ENCODE measurements at regions not wholly inside any gene's neighbourhood (a gene's known extent, or its start where the extent isn't known, plus 50 kb on each side); places are given as distances from the start of the nearest gene placed in this dataset.

DNA sequence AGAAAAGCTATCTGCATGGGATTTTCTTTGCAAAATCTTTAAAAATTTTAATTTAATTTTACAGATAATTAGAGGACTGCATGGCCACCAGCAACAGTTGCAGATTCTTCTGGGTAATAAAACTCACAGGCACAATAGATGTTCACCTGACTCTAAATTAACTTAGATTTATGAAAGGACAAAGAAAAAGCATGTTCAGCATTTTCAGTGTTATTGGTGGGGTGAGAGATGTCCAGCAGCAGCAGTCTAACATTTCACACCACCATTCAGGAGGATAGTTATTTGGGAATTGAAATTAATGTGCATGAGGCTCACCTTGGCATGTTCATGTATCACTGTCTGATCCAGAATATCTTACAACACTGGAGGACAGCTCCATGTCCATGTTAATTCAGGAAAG lies 74.0 kb downstream of the SCGB2B2 start (continued):
- TF ChIP-seq, protein P1, sequence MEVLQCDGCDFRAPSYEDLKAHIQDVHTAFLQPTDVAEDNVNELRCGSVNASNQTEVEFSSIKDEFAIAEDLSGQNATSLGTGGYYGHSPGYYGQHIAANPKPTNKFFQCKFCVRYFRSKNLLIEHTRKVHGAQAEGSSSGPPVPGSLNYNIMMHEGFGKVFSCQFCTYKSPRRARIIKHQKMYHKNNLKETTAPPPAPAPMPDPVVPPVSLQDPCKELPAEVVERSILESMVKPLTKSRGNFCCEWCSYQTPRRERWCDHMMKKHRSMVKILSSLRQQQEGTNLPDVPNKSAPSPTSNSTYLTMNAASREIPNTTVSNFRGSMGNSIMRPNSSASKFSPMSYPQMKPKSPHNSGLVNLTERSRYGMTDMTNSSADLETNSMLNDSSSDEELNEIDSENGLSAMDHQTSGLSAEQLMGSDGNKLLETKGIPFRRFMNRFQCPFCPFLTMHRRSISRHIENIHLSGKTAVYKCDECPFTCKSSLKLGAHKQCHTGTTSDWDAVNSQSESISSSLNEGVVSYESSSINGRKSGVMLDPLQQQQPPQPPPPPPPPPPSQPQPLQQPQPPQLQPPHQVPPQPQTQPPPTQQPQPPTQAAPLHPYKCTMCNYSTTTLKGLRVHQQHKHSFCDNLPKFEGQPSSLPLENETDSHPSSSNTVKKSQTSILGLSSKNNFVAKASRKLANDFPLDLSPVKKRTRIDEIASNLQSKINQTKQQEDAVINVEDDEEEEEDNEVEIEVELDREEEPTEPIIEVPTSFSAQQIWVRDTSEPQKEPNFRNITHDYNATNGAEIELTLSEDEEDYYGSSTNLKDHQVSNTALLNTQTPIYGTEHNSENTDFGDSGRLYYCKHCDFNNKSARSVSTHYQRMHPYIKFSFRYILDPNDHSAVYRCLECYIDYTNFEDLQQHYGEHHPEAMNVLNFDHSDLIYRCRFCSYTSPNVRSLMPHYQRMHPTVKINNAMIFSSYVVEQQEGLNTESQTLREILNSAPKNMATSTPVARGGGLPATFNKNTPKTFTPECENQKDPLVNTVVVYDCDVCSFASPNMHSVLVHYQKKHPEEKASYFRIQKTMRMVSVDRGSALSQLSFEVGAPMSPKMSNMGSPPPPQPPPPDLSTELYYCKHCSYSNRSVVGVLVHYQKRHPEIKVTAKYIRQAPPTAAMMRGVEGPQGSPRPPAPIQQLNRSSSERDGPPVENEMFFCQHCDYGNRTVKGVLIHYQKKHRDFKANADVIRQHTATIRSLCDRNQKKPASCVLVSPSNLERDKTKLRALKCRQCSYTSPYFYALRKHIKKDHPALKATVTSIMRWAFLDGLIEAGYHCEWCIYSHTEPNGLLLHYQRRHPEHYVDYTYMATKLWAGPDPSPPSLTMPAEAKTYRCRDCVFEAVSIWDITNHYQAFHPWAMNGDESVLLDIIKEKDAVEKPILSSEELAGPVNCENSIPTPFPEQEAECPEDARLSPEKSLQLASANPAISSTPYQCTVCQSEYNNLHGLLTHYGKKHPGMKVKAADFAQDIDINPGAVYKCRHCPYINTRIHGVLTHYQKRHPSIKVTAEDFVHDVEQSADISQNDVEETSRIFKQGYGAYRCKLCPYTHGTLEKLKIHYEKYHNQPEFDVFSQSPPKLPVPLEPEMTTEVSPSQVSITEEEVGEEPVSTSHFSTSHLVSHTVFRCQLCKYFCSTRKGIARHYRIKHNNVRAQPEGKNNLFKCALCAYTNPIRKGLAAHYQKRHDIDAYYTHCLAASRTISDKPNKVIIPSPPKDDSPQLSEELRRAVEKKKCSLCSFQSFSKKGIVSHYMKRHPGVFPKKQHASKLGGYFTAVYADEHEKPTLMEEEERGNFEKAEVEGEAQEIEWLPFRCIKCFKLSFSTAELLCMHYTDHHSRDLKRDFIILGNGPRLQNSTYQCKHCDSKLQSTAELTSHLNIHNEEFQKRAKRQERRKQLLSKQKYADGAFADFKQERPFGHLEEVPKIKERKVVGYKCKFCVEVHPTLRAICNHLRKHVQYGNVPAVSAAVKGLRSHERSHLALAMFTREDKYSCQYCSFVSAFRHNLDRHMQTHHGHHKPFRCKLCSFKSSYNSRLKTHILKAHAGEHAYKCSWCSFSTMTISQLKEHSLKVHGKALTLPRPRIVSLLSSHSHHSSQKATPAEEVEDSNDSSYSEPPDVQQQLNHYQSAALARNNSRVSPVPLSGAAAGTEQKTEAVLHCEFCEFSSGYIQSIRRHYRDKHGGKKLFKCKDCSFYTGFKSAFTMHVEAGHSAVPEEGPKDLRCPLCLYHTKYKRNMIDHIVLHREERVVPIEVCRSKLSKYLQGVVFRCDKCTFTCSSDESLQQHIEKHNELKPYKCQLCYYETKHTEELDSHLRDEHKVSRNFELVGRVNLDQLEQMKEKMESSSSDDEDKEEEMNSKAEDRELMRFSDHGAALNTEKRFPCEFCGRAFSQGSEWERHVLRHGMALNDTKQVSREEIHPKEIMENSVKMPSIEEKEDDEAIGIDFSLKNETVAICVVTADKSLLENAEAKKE (CRISPR knock-in tag; IDR thresholded peaks at IDR 0.05): no peak
- no peak for TF ChIP-seq CREB1 (CRISPR knock-in tag; IDR thresholded peaks at IDR 0.05; ENCODE audit: low read depth)
- TF ChIP-seq ZNF114 (CRISPR knock-in tag; IDR thresholded peaks at IDR 0.05): no peak

DNA sequence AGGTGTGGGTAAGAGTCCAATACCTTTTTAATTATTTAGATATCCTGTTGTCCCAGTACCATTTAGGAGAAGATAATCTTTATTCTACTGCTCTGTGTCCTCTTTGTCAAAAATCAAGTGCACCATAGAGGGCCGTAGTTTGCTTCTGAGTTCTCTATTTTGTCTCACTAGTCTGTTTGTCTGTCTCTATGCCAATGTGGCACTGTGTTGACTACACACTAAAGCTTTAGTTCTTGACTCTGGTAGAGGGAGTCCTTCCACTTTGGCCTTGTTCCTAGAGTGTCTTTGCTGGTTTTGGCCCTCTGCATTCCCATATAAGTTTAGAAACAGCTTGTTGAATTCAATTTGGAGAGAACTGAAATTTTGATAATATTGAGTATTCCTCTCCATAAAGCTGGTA lies 75.9 kb downstream of the SCGB2B2 start:
- Histone ChIP-seq H3K36me3 (ENCODE audit: insufficient read depth) (no peaks in the 10 kb centered on the region), H3K9me2 (ENCODE audit: insufficient read depth) (no peaks in the 10 kb centered on the region), H2AFZ (no peak overlapping the region), H3F3A (replicated peaks; ENCODE audit: low read depth) (no peaks in the 10 kb centered on the region), H3K4me2 (no peak overlapping the region), H3K4me3 (no peak overlapping the region), H4K20me1 (replicated peaks; ENCODE audit: insufficient read depth) (no peaks in the 10 kb centered on the region), H3K27me3 (ENCODE audit: insufficient read depth) (no peaks in the 10 kb centered on the region), H3K79me2 (replicated peaks; ENCODE audit: insufficient read depth) (no peaks in the 10 kb centered on the region), H3K4me1 (ENCODE audit: insufficient read depth) (no peaks in the 10 kb centered on the region), H3K27ac (ENCODE audit: low read depth) (no peak overlapping the region)
- no peaks in the 10 kb centered on the region for H3K4me1 Mint-ChIP-seq
- peaks cover 11% of the 10 kb centered on the region for H3K27me3 Mint-ChIP-seq (ENCODE audit: insufficient read depth, low read depth, poor library complexity)
- no peak overlapping the region for H3K27ac Mint-ChIP-seq
- ATAC-seq (no peak), DNase-seq (ENCODE audit: low spot score) (no peak)
- H3K4me3 Mint-ChIP-seq: no peak overlapping the region
- no peaks in the 10 kb centered on the region for H3K36me3 Mint-ChIP-seq (ENCODE audit: low read depth)
- peaks cover 16% of the 10 kb centered on the region for H3K9me3 Mint-ChIP-seq
- TF ChIP-seq, protein P2, sequence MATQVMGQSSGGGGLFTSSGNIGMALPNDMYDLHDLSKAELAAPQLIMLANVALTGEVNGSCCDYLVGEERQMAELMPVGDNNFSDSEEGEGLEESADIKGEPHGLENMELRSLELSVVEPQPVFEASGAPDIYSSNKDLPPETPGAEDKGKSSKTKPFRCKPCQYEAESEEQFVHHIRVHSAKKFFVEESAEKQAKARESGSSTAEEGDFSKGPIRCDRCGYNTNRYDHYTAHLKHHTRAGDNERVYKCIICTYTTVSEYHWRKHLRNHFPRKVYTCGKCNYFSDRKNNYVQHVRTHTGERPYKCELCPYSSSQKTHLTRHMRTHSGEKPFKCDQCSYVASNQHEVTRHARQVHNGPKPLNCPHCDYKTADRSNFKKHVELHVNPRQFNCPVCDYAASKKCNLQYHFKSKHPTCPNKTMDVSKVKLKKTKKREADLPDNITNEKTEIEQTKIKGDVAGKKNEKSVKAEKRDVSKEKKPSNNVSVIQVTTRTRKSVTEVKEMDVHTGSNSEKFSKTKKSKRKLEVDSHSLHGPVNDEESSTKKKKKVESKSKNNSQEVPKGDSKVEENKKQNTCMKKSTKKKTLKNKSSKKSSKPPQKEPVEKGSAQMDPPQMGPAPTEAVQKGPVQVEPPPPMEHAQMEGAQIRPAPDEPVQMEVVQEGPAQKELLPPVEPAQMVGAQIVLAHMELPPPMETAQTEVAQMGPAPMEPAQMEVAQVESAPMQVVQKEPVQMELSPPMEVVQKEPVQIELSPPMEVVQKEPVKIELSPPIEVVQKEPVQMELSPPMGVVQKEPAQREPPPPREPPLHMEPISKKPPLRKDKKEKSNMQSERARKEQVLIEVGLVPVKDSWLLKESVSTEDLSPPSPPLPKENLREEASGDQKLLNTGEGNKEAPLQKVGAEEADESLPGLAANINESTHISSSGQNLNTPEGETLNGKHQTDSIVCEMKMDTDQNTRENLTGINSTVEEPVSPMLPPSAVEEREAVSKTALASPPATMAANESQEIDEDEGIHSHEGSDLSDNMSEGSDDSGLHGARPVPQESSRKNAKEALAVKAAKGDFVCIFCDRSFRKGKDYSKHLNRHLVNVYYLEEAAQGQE (IDR thresholded peaks at IDR 0.05; ENCODE audit: unreplicated experiment): no peak
- TF ChIP-seq ZNF114 (CRISPR knock-in tag; IDR thresholded peaks at IDR 0.05) (no peak), ZNF331 (CRISPR knock-in tag; IDR thresholded peaks at IDR 0.05; ENCODE audit: low read depth) (no peak), NANOG (IDR thresholded peaks at IDR 0.05; ENCODE audit: borderline replicate concordance) (no peak), EZH2phosphoT487 (IDR thresholded peaks at IDR 0.05; ENCODE audit: unreplicated experiment) (no peak), POLR2AphosphoS5 (IDR thresholded peaks at IDR 0.05; ENCODE audit: low read depth) (no peak), CREB1 (CRISPR knock-in tag; IDR thresholded peaks at IDR 0.05; ENCODE audit: low read depth) (no peak), STAT1 (IDR thresholded peaks at IDR 0.05; ENCODE audit: unreplicated experiment) (no peak), EZH2 (IDR thresholded peaks at IDR 0.05; ENCODE audit: low read depth, unreplicated experiment) (no peak)
- TF ChIP-seq, protein P3, sequence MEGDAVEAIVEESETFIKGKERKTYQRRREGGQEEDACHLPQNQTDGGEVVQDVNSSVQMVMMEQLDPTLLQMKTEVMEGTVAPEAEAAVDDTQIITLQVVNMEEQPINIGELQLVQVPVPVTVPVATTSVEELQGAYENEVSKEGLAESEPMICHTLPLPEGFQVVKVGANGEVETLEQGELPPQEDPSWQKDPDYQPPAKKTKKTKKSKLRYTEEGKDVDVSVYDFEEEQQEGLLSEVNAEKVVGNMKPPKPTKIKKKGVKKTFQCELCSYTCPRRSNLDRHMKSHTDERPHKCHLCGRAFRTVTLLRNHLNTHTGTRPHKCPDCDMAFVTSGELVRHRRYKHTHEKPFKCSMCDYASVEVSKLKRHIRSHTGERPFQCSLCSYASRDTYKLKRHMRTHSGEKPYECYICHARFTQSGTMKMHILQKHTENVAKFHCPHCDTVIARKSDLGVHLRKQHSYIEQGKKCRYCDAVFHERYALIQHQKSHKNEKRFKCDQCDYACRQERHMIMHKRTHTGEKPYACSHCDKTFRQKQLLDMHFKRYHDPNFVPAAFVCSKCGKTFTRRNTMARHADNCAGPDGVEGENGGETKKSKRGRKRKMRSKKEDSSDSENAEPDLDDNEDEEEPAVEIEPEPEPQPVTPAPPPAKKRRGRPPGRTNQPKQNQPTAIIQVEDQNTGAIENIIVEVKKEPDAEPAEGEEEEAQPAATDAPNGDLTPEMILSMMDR (conservative IDR thresholded peaks at IDR 0.05; ENCODE audit: low read depth in 2 of 2): no peak
- TF ChIP-seq, protein P4, sequence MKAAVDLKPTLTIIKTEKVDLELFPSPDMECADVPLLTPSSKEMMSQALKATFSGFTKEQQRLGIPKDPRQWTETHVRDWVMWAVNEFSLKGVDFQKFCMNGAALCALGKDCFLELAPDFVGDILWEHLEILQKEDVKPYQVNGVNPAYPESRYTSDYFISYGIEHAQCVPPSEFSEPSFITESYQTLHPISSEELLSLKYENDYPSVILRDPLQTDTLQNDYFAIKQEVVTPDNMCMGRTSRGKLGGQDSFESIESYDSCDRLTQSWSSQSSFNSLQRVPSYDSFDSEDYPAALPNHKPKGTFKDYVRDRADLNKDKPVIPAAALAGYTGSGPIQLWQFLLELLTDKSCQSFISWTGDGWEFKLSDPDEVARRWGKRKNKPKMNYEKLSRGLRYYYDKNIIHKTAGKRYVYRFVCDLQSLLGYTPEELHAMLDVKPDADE (IDR thresholded peaks at IDR 0.05): no peak
